Adipose tissue (tissue), 3 donors: ENCODE measurements at regions not wholly inside any gene's neighbourhood (a gene's known extent, or its start where the extent isn't known, plus 50 kb on each side); places are given as distances from the start of the nearest gene placed in this dataset.

ENCODE experiments used
- H3K27ac ChIP-seq: one replicate; pipeline ENCODE4 v1.5.1; 2013; ENCODE audit warnings: low read depth, low read length
- WGBS, 3 donors: extraction: QIAGEN DNeasy Blood & Tissue Kit; methylation state at CpG; one replicate each; pipeline ENCODE4 v1.1.7; 2013; 5-methylcytosine and 5-hydroxymethylcytosine counted together
- donor health status: healthy with polysubstance abuse.
- donor health status: Bipolar disorder and iron deficiency.
- donor health status: healthy.

GRCh38 chrX:45873781-45874180, 671.4 kb downstream of the ZNF674 start:
- no peak overlapping the region for H3K27ac ChIP-seq
- WGBS, 3 donors = 35 to 87% (median 69%) methylated on average over 3 of the region's 3 CpGs

GRCh38 chrX:45872480-45872879, 671.8 kb upstream of the DIPK2B start:
- 74 to 90% (median 87%) methylated on average over 1 of the region's 1 CpG for WGBS, 3 donors
- no peak overlapping the region for H3K27ac ChIP-seq

GRCh38 chrX:45868425-45868824, 667.7 kb upstream of the DIPK2B start:
- H3K27ac ChIP-seq = no peak overlapping the region
- WGBS, 3 donors = 38 to 70% (median 60%) methylated on average over 1 of the region's 1 CpG

- WGBS, 3 donors = 29 to 61% (median 52%) methylated on average over 1 of the region's 1 CpG
- H3K27ac ChIP-seq = no peak overlapping the region
These were observed 662.1 kb upstream of the DIPK2B start for GRCh38 chrX:45862801-45863200.

- WGBS, 3 donors = 74 to 90% (median 88%) methylated on average over 1 of the region's 1 CpG
- H3K27ac ChIP-seq = no peak overlapping the region
These were observed 659.8 kb upstream of the DIPK2B start for GRCh38 chrX:45860450-45860849.

GRCh38 chrX:45859407-45859806, 658.7 kb upstream of the DIPK2B start:
- no peak overlapping the region for H3K27ac ChIP-seq
- 74 to 87% (median 76%) methylated on average over 4 of the region's 4 CpGs for WGBS, 3 donors

GRCh38 chrX:45852884-45853283, 652.2 kb upstream of the DIPK2B start:
- WGBS, 3 donors = 71 to 94% (median 92%) methylated on average over 3 of the region's 3 CpGs
- H3K27ac ChIP-seq = no peak overlapping the region

GRCh38 chrX:45851434-45851991, 650.8 kb upstream of the DIPK2B start:
- H3K27ac ChIP-seq = no peak overlapping the region
- WGBS, 3 donors = 1 to 21% (median 1%) methylated on average over 15 to 50 of the region's 53 CpGs

GRCh38 chrX:45850775-45851433, 650.2 kb upstream of the DIPK2B start:
- H3K27ac ChIP-seq = no peak overlapping the region
- WGBS, 3 donors = 0 to 27% (median 0%) methylated on average over 16 to 51 of the region's 54 CpGs

GRCh38 chrX:45850197-45850774, 649.6 kb upstream of the DIPK2B start:
- no peak overlapping the region for H3K27ac ChIP-seq

GRCh38 chrX:45849261-45849862, 648.7 kb upstream of the DIPK2B start:
- 20 to 35% (median 25%) methylated on average over 9 of the region's 9 CpGs for WGBS, 3 donors
- H3K27ac ChIP-seq = no peak overlapping the region

More at GRCh38 chrX:45850197-45850774, 649.6 kb upstream of the DIPK2B start:
- 0 to 39% (median 2%) methylated on average over 25 to 28 of the region's 28 CpGs for WGBS, 3 donors

GRCh38 chrX:45847961-45848360, 647.3 kb upstream of the DIPK2B start:
- WGBS, 3 donors = 85 to 94% (median 91%) methylated on average over 5 of the region's 5 CpGs
- H3K27ac ChIP-seq = no peak overlapping the region

GRCh38 chrX:45846328-45846727, 645.7 kb upstream of the DIPK2B start:
- 94 to 96% (median 95%) methylated on average over 5 of the region's 5 CpGs for WGBS, 3 donors
- H3K27ac ChIP-seq = no peak overlapping the region

- WGBS, 3 donors = 89 to 96% (median 95%) methylated on average over 5 of the region's 5 CpGs
These were observed 644.5 kb upstream of the DIPK2B start for GRCh38 chrX:45845142-45845541.

GRCh38 chrX:45843518-45843917, 642.8 kb upstream of the DIPK2B start:
- no peak overlapping the region for H3K27ac ChIP-seq
- 6 to 45% (median 27%) methylated on average over 1 of the region's 1 CpG for WGBS, 3 donors

More at GRCh38 chrX:45845142-45845541, 644.5 kb upstream of the DIPK2B start:
- H3K27ac ChIP-seq = no peak overlapping the region

GRCh38 chrX:45842926-45843315, 642.2 kb upstream of the DIPK2B start:
- WGBS, 3 donors = 63 to 72% (median 66%) methylated on average over 1 of the region's 1 CpG
- no peak overlapping the region for H3K27ac ChIP-seq

GRCh38 chrX:45842207-45842925, 641.7 kb upstream of the DIPK2B start:
- 49 to 59% (median 58%) methylated on average over 2 of the region's 2 CpGs for WGBS, 3 donors
- H3K27ac ChIP-seq = no peak overlapping the region

GRCh38 chrX:45840411-45840950, 639.8 kb upstream of the DIPK2B start:
- no peak overlapping the region for H3K27ac ChIP-seq
- 79 to 94% (median 85%) methylated on average over 3 of the region's 3 CpGs for WGBS, 3 donors

GRCh38 chrX:45830343-45830742, 629.7 kb upstream of the DIPK2B start:
- WGBS, 3 donors = 83 to 91% (median 84%) methylated on average over 2 of the region's 2 CpGs
- H3K27ac ChIP-seq = no peak overlapping the region
